GM12878 (cell line): ENCODE measurements at regions not wholly inside any gene's neighbourhood (a gene's known extent, or its start where the extent isn't known, plus 50 kb on each side); places are given as distances from the start of the nearest gene placed in this dataset.

ENCODE experiments used
- BCL3 ChIP-seq: IDR thresholded peaks from 2 replicates; pipeline ENCODE4 v1.6.1; 2011; ENCODE audit warnings: borderline replicate concordance, low read depth, mild to moderate bottlenecking, moderate library complexity, low read length; ENCODE audit not compliant: insufficient read depth, poor library complexity, severe bottlenecking
- CBFB ChIP-seq: IDR thresholded peaks from 2 replicates; pipeline ENCODE4 v1.6.1; 2016; ENCODE audit warnings: antibody characterized with exemption, low read depth
- CBX3 ChIP-seq: fragments of 200-600 bp; sonication (generic); IDR thresholded peaks from 2 replicates; pipeline ENCODE4 v1.6.1; 2016; ENCODE audit warnings: low read depth, borderline replicate concordance
- CHD1 ChIP-seq: IDR thresholded peaks from 2 replicates; pipeline ENCODE4 v1.6.1; 2012; ENCODE audit warnings: low read depth, low read length, improper control_type of control experiment
- CHD2 ChIP-seq: IDR thresholded peaks from 2 replicates; pipeline ENCODE4 v1.6.1; 2011; ENCODE audit warnings: low read depth, low read length, improper control_type of control experiment, borderline replicate concordance
- ESRRA ChIP-seq: IDR thresholded peaks from 2 replicates; pipeline ENCODE4 v1.6.1; 2012; ENCODE audit warnings: mild to moderate bottlenecking, low read length, improper control_type of control experiment
- HSF1 ChIP-seq: fragments of 150-350 bp; IDR thresholded peaks from 2 replicates; pipeline ENCODE4 v1.6.1; 2014; ENCODE audit warnings: mild to moderate bottlenecking, low read depth, low read length
- MEF2B ChIP-seq: fragments of 450-650 bp; IDR thresholded peaks from 2 replicates; pipeline ENCODE4 v1.6.1; 2018; ENCODE audit warnings: mild to moderate bottlenecking, moderate library complexity; ENCODE audit not compliant: partially characterized antibody, poor library complexity, severe bottlenecking
- MLLT1 ChIP-seq: fragments of 450-650 bp; IDR thresholded peaks from 2 replicates; pipeline ENCODE4 v1.6.1; 2016; ENCODE audit warnings: mild to moderate bottlenecking
- MTA2 ChIP-seq: fragments of 450-650 bp; IDR thresholded peaks from 2 replicates; pipeline ENCODE4 v1.6.1; 2016; ENCODE audit warnings: low read depth, mild to moderate bottlenecking, moderate library complexity
- MYC ChIP-seq: IDR thresholded peaks from 2 replicates; pipeline ENCODE4 v1.6.1; 2011; ENCODE audit warnings: mild to moderate bottlenecking, low read length, moderate library complexity, inconsistent platforms; ENCODE audit not compliant: insufficient read depth, insufficient replicate concordance, insufficient read length, severe bottlenecking
- NRF1 ChIP-seq: conservative IDR thresholded peaks from 2 replicates; pipeline ENCODE4 v1.6.1; 2011; ENCODE audit warnings: mild to moderate bottlenecking, low read depth, low read length, improper control_type of control experiment
- PAX5 ChIP-seq: IDR thresholded peaks from 2 replicates; pipeline ENCODE4 v1.6.1; 2011; ENCODE audit warnings: low read depth, low read length, borderline replicate concordance
- PKNOX1 ChIP-seq: fragments of 450-650 bp; IDR thresholded peaks from 2 replicates; pipeline ENCODE4 v1.6.1; 2016; ENCODE audit warnings: mild to moderate bottlenecking
- PML ChIP-seq: IDR thresholded peaks from 2 replicates; pipeline ENCODE4 v1.6.1; 2012; ENCODE audit warnings: low read length, inconsistent platforms
- RCOR1 ChIP-seq: conservative IDR thresholded peaks from 2 replicates; pipeline ENCODE4 v1.6.1; 2012; ENCODE audit warnings: low read depth, low read length, improper control_type of control experiment
- SMC3 ChIP-seq: IDR thresholded peaks from 2 replicates; pipeline ENCODE4 v1.6.1; 2011; ENCODE audit warnings: low read length, improper control_type of control experiment, borderline replicate concordance
- SPI1 ChIP-seq: IDR thresholded peaks from 2 replicates; pipeline ENCODE4 v1.6.1; 2011; ENCODE audit warnings: low read depth, mild to moderate bottlenecking, low read length, moderate library complexity, borderline replicate concordance; ENCODE audit not compliant: insufficient read depth
- TAF1 ChIP-seq: IDR thresholded peaks from 2 replicates; pipeline ENCODE4 v1.6.1; 2011; ENCODE audit warnings: mild to moderate bottlenecking, low read depth, low read length, borderline replicate concordance
- TCF12 ChIP-seq: IDR thresholded peaks from 2 replicates; pipeline ENCODE4 v1.6.1; 2011; ENCODE audit warnings: low read depth, mild to moderate bottlenecking, low read length
- USF2 ChIP-seq: IDR thresholded peaks from 2 replicates; pipeline ENCODE4 v1.6.1; 2011; ENCODE audit warnings: low read depth, low read length, improper control_type of control experiment, borderline replicate concordance
- ZNF217 ChIP-seq: fragments of 450-650 bp; IDR thresholded peaks from 2 replicates; pipeline ENCODE4 v1.6.1; 2017; ENCODE audit warnings: antibody characterized with exemption, mild to moderate bottlenecking

GRCh38 chr13:100875392-100876043 lies 200.9 kb upstream of the TMTC4 start (continued):
- TF ChIP-seq PKNOX1: peak; percentile 93
- TF ChIP-seq NRF1: no peak
- TF ChIP-seq CBFB: no peak
- no peak for TF ChIP-seq CBX3
- no peak for TF ChIP-seq BCL3
- TF ChIP-seq MEF2B: no peak
- TF ChIP-seq CHD2: no peak
- no peak for TF ChIP-seq PAX5
- TF ChIP-seq ZNF217: no peak
- peak; percentile 37; the same call in 1 of the 2 replicates for TF ChIP-seq PML
- no peak for TF ChIP-seq MTA2
- no peak for TF ChIP-seq CHD1
- no peak for TF ChIP-seq RCOR1
- TF ChIP-seq SMC3: no peak
- TF ChIP-seq ESRRA: no peak
- no peak for TF ChIP-seq HSF1
- TF ChIP-seq TCF12: no peak
- TF ChIP-seq USF2: no peak
- no peak for TF ChIP-seq MYC
- TF ChIP-seq MLLT1: no peak
- no peak for TF ChIP-seq TAF1
- no peak for TF ChIP-seq SPI1
